ENCODE measurements at regions not wholly inside any gene's neighbourhood (a gene's known extent, or its start where the extent isn't known, plus 50 kb on each side); places are given as distances from the start of the nearest gene placed in this dataset.

DNA sequence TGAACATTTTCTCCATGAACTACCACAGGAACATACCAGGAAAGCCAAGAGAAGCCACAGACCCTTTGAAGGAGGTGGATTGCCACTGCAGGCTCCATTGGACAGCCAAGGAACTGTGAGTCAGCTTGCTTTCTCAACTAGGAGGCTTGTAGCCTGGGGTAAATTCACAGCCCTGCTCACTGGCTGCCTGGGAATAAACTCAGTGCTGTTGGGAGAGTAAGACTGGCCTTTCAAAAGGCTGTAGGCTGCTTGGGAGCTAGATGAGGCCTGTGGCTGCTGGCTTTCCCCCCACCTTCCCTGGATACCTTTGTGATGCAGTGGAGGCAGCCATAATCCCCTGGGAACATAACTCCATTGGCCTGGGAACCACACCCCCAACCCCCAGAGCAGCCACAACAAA, 223.5 kb upstream of the RBMS3 start:
- no peak for DNase-seq (ENCODE audit: low spot score)

DNA sequence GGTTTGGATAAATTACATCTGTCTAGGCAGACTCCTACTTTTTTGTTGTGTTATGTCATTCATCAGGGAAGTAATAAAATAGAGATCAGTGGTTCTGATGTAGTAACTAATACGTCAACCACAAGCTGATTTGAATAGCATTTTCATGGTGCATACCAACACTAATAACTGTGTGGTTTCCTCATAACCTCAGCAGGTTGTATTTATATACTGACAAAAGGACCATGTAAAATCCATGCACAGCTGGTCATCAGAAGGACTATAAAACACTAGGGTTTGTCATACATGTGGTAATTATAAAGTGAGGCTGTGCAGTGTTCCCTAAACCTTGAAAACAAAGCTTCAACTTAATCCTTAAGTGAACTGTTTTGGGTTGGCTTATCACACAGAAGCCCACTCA, 216.8 kb upstream of the RBMS3 start:
- no peak for DNase-seq (ENCODE audit: low spot score)

DNA sequence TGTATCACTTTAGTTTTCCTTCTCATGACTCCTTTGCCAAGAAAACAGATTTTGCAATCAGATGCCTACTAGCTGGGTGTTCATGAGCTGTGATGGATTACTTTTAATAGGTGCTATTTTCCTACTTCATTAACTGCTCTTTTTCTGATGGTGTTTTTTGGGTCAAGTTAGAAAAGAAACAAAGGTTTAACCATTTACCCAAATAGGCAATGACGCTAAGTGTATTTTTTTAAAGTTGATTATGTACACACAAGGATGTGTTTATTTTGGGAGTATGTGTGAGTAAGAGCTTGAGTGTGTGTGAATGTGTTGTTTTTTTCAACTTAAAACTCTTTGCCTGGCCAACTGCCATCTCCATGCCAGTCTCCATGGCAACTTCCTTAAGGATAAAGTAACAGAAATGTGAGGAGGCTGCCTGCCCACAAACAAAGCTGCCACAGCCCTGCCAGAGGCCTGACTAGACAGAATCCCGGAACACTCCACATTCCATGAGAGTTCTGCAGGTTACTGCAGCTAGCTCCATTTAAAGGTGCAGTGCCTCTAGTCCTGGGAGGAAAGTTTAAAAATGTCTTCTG, 215.6 kb upstream of the RBMS3 start:
- peak; percentile 66 for DNase-seq (ENCODE audit: low spot score)

DNA sequence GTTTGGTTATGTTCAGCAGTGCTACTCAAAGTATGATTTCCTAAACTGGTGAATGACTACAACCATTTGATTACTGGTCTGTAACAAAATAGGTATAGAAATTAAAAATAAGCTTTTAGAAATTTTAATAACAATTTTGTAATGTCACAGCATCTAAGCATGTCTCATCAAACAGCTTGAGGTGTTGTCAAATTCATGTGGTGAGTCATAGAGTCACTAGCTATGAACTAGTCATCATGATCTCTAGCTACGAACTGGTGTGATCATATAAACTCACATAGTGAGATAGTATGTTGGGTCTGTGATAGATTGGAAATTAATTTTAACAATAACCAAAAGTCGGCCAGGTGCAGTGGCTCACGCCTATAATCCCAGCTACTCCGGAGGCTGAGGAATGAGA, 213.9 kb upstream of the RBMS3 start:
- no peak for DNase-seq (ENCODE audit: low spot score)

DNA sequence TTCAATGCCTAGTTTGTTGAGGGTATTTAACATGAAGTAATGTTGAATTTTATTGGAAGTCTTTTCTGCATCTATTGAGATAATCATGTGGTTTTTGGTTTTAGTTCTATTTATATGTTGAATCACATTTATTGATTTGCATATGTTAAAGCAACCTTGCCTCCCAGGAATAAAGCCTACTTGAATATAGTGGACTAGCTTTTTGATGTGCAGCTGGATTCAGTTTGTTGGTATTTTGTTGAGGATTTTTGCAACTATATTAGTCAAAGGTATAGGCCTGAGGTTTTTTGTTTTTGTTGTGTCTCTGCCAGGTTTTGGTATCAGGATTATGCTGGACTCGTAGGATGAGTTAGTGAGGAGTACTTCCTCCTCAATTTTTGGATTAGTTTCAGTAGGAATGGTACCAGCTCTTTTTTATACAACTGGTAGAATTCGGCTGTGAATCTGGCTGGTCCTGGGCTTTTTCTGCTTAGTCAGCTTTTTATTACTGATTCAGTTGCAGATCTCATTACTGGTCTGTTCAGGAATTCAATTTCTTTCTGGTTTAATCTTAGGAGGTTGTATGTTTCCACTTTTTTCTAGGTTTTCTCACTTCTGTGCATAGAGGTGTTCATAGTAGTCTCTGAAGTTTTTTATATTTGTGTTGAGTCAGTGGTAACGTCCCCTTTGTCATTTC, 209.8 kb upstream of the RBMS3 start:
- DNase-seq (ENCODE audit: low spot score), result no peak

DNA sequence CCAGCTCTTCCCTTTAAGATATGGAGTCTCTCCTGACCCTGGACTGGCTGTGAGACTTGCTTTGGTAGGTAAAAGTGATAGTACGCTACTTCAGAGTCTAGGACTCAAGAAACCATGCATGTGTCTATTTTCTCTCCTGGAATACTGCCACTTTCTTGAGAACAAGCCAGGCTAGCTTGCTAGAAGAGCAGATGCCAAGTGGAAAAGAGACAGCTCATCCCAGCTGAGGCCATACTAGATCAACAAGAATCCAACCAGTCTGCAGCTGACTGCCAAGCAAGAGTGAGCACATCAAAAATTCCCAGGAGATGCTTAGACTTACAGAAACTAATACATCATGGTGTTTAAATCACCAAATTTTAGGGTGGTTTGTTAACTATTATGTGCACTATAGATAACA, 208.3 kb upstream of the RBMS3 start:
- DNase-seq (ENCODE audit: low spot score), result no peak

DNA sequence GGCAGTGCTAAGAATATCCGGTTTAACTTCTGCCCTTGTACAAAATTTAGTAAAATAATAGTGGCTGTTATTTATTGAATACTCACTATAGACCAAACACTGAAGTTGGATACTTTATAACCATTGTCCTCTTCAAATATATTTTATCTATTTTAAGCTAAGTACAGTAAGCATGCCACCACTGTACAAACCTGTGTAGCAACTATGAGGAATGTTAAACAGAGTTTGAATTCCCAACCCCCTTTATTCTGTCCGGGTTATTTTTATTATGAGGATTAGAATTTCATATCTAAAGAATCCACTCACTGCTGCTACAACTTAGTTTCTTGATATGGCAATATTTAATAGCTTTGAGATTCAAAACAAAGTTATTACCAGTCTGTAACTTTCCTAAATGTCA, 203.5 kb upstream of the RBMS3 start:
- no peak for DNase-seq (ENCODE audit: low spot score)

DNA sequence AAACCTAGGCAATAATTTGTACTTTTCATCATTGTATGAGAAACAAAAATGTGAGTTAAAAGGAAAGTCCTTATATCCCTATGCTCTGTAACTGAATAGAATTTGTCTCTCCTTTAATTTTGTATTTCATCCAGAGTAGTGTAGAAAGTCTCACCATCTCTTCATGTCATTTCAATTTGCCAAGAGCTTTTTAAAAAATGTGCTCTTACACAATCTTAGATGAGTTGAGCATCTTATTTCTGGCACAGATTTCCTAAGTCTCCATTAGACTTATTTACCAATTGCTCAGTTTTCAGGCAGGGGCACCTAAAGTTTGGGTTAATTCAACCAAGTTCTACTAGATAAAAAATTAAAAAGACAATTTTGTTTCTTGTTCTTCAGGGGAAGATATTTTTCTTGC, 201.5 kb upstream of the RBMS3 start:
- no peak for DNase-seq (ENCODE audit: low spot score)

DNA sequence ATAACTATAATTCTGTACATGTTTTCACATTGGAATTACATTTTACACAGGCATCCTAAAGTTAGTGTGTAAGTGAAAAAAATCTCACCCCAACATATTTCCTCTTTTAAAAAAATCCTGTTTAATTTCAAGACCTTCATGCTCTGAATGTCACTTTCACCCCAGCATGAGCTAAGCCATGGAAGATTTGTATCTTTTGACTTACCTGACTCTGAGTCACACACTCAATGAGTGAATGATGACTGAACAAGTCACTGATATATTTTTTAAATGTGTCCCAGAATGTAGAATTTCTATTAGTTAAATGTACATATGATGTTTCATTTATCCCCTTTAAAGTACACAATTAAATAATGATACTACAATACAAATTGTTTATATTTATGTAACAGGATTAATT, 199.9 kb upstream of the RBMS3 start:
- DNase-seq (ENCODE audit: low spot score), result no peak

DNA sequence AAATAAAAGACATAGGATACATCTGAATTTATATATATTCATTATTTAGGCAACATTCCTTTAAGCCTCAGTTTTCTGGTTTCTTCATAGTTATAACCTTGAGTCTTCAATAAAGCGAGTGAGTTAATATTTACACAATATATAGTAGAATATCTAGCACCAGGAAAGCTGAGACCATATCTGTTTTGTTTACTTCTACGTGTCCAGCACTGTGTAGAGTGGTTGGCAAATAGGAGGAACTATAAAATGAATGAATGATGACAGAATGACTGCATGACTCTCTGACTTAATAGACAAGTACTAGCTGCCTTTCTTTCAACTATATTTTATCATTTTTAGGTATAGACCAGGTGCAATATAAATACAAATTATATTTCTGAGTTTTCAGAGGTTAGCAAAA, 197.8 kb upstream of the RBMS3 start:
- DNase-seq (ENCODE audit: low spot score), result no peak

DNA sequence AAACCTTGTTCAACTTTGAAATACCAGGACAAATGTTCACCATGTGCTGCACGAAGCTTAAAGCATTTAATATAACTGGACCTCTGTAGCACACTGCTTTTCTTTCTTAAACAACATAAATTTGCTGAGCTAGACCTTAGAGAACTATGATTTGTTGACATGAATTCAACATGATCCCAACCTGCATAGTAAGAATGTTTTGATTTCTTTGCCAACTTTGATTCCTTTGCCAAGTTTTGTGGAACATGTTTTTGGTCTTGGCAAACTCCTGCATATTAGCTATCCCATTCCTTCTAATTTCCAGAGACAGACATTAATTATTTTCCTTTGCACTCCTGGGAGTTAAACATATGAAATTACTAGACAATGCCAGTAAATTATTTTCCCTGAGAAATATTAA, 197.2 kb upstream of the RBMS3 start:
- no peak for DNase-seq (ENCODE audit: low spot score)

DNA sequence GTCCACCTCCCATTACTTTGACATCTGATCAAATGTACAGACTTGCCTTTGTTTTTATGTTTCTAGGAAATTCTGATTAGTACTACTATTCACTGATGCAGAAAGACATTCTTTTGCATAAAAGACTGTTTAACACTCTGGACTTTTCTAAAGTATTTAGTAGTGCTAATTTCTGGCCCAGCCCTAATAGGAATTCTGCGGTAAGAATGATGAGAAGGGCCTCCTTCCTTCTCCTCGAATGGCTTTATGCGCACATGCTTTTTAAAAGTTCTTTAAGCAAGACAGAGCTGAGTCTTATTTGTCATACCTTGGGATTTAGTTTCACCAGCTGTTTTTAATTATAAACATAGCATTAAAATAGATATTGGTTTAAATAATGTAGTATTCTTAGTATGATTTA, 192.3 kb upstream of the RBMS3 start:
- no peak for DNase-seq (ENCODE audit: low spot score)

DNA sequence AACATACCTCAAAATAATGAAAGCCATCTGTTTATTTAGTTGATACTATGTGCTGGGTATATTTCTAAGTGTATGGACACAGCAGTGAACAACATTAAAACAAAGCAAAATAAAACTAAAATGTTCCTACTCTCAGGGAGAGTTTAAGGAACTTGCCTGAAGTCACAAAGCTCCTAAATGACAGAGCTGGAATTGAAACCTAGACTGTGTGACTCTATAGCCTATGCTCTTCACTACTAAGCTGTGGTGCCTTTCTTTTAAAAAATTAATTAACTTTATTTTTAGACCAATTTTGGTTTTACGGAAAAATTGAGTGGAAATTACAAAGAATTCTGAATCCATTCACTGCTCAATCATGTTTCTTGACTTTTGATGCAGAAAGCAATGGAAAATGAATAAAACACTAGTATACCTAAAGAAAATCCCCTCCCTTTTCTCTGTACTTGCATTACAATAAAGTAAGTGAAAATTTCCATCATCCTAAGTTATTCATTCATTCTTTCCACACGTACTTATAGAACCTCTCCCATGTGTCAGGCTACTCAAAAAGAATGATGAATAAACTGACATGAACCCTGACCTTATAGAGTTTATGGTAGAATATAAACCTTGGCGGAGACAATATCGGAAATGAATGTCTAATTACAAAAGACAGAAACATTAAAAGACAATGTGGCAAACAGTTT, 189.8 kb upstream of the RBMS3 start:
- no peak for DNase-seq (ENCODE audit: low spot score)

DNA sequence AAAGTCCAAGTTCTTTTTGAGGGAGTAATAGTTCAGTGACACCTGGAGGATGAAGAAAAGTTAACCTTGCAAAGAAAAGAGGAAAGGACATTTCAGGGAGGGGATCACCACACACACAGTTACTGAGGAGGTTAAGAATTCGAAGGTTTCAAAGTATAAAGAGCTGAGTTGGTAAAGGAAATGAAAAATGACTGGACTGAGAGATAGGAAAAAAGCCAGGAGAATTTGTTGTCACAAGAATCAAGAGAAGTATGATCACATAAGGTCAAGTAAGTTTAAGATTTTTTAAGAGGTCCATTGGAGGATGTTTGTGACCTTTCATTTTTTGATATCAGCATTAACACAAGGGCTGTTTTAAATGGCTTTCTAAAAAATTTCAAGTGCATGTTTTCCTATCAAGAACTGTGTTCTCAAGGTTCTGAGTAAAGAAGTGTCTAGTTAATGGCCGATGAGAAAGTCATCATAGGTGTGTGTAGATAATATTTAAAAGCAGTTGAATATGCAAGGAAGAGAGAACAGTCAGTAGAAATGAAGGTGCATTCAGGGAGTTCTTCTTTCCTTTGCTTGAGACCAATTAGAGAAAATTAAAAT, 189.2 kb upstream of the RBMS3 start:
- DNase-seq (ENCODE audit: low spot score), result no peak

DNA sequence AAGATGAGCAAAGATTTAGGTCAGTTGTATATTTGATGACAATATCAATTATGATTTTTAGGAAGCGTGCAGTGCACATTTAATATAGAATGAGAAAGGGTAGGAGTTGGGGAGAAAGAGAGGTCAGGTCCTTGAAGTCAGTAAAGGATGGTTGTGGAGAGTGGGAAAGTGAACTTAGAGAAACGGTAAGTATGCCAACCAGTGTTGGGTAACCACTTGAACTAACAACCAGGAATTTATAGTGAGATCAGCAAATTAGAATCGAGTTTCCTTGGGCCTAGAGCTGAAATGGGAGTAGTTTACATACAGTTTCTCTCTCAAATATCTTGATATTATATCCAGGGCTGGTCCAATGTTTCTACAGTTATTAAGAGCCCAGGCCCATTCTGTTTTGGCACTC, 188.5 kb upstream of the RBMS3 start:
- no peak for DNase-seq (ENCODE audit: low spot score)

DNA sequence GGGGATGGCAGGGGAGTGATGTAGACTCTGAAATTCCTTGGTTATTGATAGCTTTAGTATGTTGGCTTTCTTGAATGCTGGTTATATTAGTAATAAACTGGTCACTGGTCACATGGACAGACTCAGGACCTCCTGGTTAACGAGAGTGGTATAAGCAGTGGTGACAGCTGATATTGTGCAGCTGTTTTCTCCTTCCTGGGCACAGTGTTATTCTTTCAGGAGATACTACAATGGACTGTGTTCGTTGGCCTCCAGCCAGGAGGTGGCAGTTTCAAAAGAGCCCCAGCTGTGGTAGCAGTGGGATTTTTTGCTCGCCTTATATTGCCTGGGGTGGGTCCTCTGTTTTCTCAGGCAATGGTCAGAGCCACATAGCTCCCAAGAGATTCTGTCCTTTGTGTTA, 181.6 kb upstream of the RBMS3 start:
- DNase-seq (ENCODE audit: low spot score), result no peak

DNA sequence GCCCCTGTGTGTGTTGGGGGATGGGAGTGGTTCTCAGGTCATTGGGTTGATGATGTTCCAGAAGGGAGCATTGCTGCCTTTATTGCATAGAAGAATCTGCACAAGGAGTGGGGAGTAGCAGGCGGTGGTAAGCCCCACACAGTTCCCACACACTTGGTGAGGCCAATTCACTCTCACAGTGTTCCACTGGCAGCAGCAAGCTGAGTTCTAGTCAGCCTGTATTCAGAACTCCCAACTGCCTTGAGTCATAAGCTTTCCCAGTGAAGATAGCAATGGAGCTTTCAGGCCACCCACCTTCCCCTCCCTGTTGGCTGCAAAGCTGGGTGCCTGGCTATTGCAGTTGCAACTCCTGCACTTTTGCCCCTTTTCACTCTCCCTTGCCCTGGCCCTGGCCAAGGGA, 181.1 kb upstream of the RBMS3 start:
- DNase-seq (ENCODE audit: low spot score), result no peak

DNA sequence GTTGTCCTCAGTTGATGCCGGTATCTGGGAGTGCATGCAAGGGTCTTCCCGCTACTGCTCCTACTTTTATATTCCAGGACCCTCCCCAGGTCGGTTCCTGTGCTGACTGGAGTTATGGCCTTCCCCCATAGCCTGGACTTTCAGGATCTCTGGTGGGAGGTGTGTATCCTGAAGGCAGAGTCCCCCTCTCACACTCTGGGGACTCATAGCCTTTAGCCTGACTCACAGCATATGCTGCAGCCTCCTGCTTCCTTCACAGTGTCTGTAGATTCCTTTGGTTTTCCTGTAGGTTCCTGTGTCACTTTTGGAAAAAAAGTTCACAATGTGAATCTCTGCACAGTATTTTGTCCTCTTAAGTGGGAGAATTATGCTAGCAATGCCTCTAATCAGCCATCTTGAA, 180.6 kb upstream of the RBMS3 start:
- no peak for DNase-seq (ENCODE audit: low spot score)

DNA sequence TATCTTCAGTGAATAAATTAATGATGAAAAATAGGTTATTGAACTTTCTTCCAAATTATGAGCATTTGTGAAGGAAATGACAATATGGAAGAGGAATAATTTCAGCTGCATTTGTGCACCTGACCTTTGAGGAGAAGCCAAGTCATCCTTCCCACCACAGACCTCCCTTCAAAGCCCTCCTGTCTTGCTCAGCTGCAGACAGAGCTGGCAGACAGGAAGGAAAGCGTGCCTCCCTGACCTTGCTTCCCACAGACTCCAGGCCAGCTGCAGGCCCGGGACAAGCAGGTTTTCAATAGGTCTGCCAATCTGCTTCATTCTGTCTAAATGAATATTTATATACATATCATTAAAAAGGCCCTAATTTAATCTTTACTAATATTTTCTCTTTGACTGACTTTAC, 152.9 kb upstream of the RBMS3 start:
- no peak for DNase-seq (ENCODE audit: low spot score)

DNA sequence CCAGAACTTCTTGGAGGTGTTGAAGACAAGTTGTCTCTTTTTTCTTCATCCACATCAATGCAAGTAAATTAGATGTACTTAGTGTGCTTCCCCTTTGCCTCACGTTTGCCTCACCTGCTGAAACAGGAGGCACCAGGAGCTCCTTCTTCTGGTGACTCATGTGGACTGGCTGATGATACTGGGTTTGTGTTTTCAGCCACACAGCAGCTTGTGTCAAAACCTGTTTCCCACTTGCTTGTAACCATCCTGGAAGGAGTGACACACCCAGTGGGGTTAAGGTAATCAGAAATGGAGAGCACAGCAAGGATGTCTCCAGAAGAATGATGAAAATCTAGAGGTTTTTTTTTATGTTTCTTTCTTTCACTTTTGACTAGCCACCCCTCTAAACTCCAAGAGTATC, 143.3 kb upstream of the RBMS3 start:
- DNase-seq (ENCODE audit: low spot score), result no peak

DNA sequence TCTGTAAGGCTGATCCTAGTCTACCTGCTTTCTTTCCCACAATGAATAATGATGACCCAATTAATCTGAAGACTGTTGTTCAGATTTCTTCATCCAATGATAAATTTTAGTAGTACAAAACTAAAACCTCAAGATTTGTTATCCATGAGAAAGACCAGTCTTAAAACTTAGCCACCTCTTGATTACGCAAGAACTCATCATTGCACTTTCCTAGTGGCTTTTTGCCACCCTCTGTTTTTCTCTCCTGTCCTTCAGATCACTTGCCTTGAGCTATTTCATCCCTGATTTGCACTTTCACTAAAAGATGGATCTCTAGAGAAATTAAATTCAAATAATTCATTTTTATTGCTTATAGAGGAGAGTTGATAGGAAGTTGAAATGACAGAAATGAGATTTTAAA, 142.7 kb upstream of the RBMS3 start:
- no peak for DNase-seq (ENCODE audit: low spot score)

DNA sequence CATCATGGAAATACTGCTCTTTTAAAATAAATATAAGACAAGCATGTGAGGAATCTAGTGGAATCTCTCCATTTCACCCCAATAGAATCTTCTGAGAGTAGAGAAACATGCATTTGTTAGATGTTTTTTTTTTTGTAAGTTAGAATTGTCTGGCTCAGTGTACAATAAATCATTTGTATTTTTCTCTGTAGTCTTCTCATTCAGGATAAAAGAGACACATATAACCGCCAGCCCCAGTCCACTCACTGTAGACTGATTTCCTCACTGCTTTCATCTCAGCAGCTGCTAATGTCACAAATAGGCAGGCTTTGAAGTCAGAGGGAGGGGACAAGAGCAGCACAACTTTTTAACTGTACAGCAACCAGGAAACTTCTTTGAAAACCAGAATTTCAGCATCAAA, 140.2 kb upstream of the RBMS3 start:
- DNase-seq (ENCODE audit: low spot score), result no peak

DNA sequence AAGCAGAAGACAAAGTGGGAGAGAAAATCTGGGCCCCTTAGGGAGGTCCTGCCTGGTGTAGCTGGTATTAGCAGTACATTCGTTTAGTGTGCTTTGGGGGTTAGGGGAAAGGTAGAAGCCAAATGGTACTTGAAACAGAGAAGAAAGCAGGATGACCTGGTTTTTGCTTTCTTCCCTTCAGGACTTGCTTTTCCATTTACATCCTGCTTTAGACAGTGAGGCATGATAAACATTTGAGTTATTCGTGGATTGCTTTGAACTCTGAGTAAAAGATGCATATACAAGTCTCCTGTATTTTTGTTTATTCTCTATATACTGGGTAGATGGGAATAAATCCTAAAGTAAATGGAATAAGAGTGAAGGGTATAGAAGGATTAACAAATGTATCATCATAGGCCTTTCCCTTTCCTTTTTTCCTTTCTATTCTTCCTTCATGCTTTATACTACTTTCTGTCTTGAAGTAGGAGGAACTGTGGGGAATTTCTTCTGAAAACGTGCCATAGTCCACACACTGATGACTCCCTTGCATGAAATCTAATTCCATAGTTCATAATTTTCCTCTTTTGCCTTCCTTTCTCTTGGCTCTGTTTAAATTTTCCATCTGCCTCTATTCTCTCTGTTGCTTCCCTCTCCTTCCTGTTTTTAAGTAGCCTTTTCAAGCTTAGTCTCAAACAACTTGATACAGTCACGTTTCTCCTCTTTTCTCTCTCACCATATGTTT, 139.5 kb upstream of the RBMS3 start:
- DNase-seq (ENCODE audit: low spot score), result no peak

Data from D341Med (cell line).